ENCODE measurements at regions not wholly inside any gene's neighbourhood (a gene's known extent, or its start where the extent isn't known, plus 50 kb on each side); places are given as distances from the start of the nearest gene placed in this dataset.

DNA sequence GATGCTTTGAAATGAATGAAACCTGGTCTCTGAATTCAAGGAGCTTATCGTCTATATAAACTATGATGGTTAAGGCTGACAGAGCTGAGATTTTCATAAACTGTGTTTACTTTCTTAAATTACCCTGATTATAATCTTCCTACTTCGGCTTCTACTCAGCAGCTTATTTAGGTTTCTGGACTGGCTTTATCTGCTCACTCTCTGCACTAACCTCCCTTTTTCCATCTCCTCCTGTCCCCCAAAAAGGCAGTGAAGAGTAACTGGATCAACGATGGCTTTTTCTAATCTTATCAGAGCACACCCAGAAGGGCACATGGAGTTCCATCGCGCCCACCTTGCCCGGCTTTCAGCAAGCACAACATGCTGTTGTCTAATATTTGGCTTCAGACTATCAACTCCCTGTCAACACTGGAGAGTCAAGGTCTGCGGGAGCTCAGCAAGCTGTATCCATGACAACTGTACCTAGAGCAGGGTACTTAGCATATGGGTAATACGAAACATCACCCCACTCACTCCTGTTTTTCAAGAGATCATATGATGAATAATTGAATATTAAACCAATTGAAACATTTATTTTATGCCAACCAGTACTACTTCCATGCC, 417.3 kb downstream of the GABRB3 start:
- H3K4me1 ChIP-seq (ENCODE audit: insufficient read depth, low read length), result no peaks in the 10 kb centered on the region
- H3K36me3 ChIP-seq (ENCODE audit: insufficient read depth, low read length), result no peaks in the 10 kb centered on the region
- no peak overlapping the region for H3K9ac ChIP-seq (ENCODE audit: low read depth, low read length)
- H3K9me3 ChIP-seq (ENCODE audit: control insufficient read depth, insufficient read depth, low read length), result no peaks in the 10 kb centered on the region

DNA sequence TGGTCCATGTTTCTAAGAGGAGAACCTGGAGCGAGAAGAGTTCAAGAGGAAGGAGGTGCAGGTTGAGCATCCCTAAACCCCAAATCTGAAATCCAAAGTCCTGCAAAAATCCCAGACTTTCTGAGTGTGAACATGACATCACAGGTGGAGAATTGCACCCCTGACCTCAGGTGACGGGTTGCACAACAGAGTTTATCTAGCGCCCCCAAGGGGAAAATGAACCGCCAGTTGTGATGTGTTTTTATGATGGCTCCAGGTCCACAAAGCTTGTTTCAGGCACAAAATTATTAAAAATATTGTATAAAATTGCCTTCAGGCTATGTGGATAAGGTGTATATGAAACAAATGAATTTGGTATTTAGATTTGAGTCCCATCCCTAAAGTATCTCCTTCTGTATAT, 420.0 kb downstream of the GABRB3 start:
- H3K36me3 ChIP-seq (ENCODE audit: insufficient read depth, low read length), result no peaks in the 10 kb centered on the region
- H3K4me1 ChIP-seq (ENCODE audit: insufficient read depth, low read length), result no peaks in the 10 kb centered on the region
- no peak overlapping the region for H3K9ac ChIP-seq (ENCODE audit: low read depth, low read length)
- no peaks in the 10 kb centered on the region for H3K9me3 ChIP-seq (ENCODE audit: control insufficient read depth, insufficient read depth, low read length)

DNA sequence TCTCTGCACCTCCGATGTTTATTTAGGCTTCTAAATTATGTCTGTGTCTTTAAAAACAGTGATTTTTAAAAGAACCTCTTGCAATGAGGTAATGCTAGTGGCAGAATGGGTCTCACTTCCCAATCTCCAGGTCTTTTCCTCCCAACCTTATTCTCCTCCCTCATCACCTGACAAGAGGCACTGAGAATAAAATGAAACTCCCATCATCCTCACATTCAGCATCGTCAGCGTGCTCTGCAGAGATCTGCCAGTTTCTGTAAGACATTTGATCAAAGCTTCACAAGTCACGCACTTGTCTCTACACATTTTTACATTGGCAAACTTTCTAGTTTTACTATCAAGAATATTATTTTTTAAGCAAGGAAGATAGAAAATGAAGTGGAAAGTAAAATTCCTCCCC, 420.5 kb downstream of the GABRB3 start:
- Histone ChIP-seq H3K9me3 (ENCODE audit: control insufficient read depth, insufficient read depth, low read length) (no peaks in the 10 kb centered on the region), H3K36me3 (ENCODE audit: insufficient read depth, low read length) (no peaks in the 10 kb centered on the region), H3K9ac (ENCODE audit: low read depth, low read length) (no peak overlapping the region), H3K4me1 (ENCODE audit: insufficient read depth, low read length) (no peaks in the 10 kb centered on the region)

DNA sequence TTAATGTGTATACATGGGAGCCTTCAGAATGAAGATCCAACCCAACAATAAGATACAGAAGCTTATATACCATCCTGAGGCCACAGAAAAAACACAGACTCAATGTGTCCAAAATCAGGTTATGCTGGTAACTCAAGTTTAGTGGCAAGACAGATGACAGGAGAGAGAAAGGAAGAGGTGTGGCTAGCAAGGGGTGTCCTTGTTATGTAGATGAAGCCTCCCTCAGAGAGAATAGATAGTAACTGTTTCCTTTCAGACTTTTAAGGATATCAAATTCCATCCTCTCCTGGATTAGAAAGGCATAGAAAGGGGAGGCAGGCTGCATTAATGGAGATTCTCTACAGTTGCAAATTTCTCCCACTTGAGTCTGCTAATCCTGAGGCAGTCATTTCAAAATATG, 447.4 kb downstream of the GABRB3 start:
- H3K9ac ChIP-seq (ENCODE audit: low read depth, low read length), result no peak overlapping the region
- H3K9me3 ChIP-seq (ENCODE audit: control insufficient read depth, insufficient read depth, low read length), result peaks cover 13% of the 10 kb centered on the region
- H3K4me1 ChIP-seq (ENCODE audit: insufficient read depth, low read length), result 0 out of 2 replicates have a peak, but pooled peaks cover 3% of the 10 kb centered on the region
- H3K36me3 ChIP-seq (ENCODE audit: insufficient read depth, low read length), result no peaks in the 10 kb centered on the region; the same call in 1 of the 2 replicates

DNA sequence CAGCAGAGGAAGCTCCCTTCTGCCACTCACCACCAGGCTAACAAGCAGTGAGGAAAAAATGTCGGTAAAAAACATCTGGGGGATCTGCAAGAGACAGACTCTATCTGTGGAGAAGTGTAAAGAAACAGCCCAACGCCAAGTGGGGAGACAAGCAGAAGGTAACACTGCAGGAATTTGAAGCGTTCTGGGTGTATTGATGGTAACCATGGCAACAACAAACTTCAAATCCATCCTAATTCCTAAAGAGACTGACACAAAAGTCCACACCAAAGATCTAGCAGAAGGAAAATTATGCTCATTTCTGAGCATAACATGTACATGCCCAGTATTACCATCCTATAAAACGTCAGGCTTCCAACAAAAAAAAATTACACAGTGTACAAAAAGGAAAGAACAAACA, 449.3 kb downstream of the GABRB3 start:
- no peaks in the 10 kb centered on the region; the same call in 1 of the 2 replicates for H3K36me3 ChIP-seq (ENCODE audit: insufficient read depth, low read length)
- no peak overlapping the region for H3K9ac ChIP-seq (ENCODE audit: low read depth, low read length)
- H3K4me1 ChIP-seq (ENCODE audit: insufficient read depth, low read length), result 0 out of 2 replicates have a peak, but pooled peaks cover 3% of the 10 kb centered on the region
- peaks cover 13% of the 10 kb centered on the region for H3K9me3 ChIP-seq (ENCODE audit: control insufficient read depth, insufficient read depth, low read length)

DNA sequence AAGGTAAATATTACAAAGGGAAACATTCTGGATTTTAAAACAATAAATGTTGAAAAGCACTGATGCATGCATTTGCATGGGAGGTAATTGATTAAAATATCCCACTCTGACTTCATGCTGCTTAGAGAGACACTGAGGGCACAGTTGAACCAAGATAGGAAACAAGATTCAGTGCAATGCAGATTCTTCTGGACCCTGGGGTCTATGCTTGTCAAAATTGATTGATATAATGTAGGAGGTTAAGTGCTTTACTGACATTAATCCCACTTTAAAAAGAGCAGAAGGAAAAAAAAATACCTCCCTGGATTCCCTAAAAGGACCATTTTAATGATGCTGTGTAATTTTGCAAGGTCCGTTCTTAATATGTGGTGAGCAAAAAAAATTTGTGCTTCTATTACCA, 454.2 kb downstream of the GABRB3 start:
- Histone ChIP-seq H3K36me3 (ENCODE audit: insufficient read depth, low read length) (no peaks in the 10 kb centered on the region; the same call in 1 of the 2 replicates), H3K9me3 (ENCODE audit: control insufficient read depth, insufficient read depth, low read length) (peaks cover 5% of the 10 kb centered on the region; the same call in 1 of the 2 replicates), H3K4me1 (ENCODE audit: insufficient read depth, low read length) (no peaks in the 10 kb centered on the region), H3K9ac (ENCODE audit: low read depth, low read length) (no peak overlapping the region)

DNA sequence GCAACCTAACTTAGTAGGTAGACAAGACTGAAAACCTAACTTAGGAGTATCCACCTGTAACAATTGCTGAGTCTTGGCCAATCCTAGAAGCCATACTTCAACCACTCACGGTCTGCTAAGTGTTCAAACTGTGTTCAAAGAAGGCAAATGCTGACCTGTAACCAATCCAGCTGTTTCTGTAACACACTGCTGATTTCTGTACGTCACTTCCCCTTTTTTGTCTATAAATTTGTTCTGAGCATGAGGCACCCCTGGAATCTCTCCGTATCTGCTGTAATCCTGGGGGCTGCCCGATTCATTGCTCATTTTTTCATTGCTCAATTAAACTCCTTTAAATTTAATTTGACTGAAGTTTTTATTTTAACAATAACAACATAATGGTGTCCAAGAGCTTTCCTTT, 451.4 kb upstream of the ATP10A start:
- H3K9me3 ChIP-seq (ENCODE audit: control insufficient read depth, insufficient read depth, low read length), result peaks cover 19% of the 10 kb centered on the region
- H3K36me3 ChIP-seq (ENCODE audit: insufficient read depth, low read length), result no peaks in the 10 kb centered on the region

DNA sequence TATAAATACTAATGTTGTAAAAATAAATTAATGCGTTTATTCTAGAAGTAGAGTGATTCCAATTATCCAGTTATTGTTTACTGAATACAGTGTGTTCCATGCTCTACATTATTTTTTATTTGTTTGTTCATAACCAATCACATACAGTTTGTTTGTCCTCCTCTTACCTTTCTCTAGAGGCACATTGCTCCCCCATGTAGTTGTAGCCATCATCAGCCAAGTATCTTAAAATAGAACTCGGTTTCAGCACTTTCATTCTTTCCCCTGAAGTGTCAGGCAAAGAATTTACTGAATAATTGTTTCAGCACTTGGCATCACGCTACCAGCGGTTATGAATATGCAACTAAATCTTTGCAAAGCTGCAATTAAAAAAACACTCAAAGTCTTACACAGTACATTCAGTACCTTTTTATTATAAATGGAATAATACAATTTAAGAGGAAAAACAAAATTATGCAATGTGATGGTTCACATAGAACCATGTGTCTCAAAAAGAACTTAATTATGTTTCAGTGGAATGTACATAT, 448.6 kb upstream of the ATP10A start:
- no peak overlapping the region for H3K9ac ChIP-seq (ENCODE audit: low read depth, low read length)
- H3K9me3 ChIP-seq (ENCODE audit: control insufficient read depth, insufficient read depth, low read length), result peaks cover 19% of the 10 kb centered on the region
- no peaks in the 10 kb centered on the region for H3K36me3 ChIP-seq (ENCODE audit: insufficient read depth, low read length)
- no peaks in the 10 kb centered on the region for H3K4me1 ChIP-seq (ENCODE audit: insufficient read depth, low read length)

More for the DNA sequence above, 451.4 kb upstream of the ATP10A start:
- no peak overlapping the region for H3K9ac ChIP-seq (ENCODE audit: low read depth, low read length)
- H3K4me1 ChIP-seq (ENCODE audit: insufficient read depth, low read length), result no peaks in the 10 kb centered on the region

DNA sequence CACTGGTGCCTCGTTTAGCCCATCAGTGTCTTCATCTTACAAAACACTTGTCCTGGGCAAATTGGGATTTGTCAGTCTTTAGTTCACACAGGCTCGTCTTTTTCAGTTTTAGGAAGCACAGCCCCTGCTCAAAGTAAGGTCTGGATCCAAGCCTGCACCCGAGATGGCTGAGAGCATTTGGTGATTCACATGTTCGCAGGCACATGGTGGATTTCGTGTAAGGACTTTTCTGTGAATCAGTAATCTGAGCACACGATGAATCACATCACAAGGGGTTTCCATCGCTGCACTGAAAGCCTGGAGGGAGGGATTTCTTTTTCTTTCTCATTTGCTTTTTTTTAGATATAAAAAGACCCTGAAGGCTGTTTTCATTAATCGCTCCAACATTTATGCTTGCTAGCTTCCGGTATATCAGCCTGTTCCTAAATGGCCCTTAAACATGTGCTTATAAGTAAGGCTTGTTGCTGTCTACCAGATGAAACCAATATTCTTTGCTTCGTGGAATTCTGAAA, 435.6 kb upstream of the ATP10A start:
- H3K36me3 ChIP-seq (ENCODE audit: insufficient read depth, low read length), result no peaks in the 10 kb centered on the region
- 0 out of 2 replicates have a peak, but pooled peaks cover 14% of the 10 kb centered on the region for H3K4me1 ChIP-seq (ENCODE audit: insufficient read depth, low read length)
- no peaks in the 10 kb centered on the region for H3K9me3 ChIP-seq (ENCODE audit: control insufficient read depth, insufficient read depth, low read length)
- H3K9ac ChIP-seq (ENCODE audit: low read depth, low read length), result no peak overlapping the region

DNA sequence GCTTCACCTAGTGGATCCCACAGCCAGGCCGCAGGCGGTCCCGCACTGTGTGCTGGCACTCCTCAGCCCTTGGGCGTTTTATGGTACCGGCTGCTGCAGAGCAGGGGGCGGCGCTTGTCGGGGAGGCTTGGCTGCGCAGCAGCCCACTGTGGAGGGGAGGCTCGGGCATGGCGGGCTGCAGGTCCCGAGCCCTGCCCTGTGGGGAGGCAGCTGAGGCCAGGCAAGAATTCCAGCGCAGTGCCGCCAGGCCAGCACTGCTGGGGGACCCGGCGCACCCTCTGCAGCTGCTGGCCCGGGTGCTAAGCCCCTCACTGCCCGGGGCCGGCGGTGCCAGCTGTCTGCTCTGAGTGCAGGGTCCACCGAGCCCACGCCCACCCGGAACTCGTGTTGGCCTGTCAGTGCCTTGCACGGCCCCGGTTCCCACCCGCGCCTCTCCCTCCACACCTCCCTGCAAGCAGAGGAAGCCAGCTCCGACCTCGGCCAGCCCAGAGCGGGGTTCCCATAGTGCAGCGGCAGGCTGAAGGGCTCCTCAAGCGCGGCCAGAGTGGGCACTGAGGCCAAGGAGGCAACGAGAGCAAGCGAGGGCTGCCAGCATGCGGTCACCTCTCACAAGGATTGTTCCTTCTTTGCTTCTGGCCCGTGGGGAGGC, 435.0 kb upstream of the ATP10A start:
- H3K9ac ChIP-seq (ENCODE audit: low read depth, low read length), result no peak overlapping the region
- H3K9me3 ChIP-seq (ENCODE audit: control insufficient read depth, insufficient read depth, low read length), result no peaks in the 10 kb centered on the region
- H3K36me3 ChIP-seq (ENCODE audit: insufficient read depth, low read length), result no peaks in the 10 kb centered on the region
- 0 out of 2 replicates have a peak, but pooled peaks cover 14% of the 10 kb centered on the region for H3K4me1 ChIP-seq (ENCODE audit: insufficient read depth, low read length)

DNA sequence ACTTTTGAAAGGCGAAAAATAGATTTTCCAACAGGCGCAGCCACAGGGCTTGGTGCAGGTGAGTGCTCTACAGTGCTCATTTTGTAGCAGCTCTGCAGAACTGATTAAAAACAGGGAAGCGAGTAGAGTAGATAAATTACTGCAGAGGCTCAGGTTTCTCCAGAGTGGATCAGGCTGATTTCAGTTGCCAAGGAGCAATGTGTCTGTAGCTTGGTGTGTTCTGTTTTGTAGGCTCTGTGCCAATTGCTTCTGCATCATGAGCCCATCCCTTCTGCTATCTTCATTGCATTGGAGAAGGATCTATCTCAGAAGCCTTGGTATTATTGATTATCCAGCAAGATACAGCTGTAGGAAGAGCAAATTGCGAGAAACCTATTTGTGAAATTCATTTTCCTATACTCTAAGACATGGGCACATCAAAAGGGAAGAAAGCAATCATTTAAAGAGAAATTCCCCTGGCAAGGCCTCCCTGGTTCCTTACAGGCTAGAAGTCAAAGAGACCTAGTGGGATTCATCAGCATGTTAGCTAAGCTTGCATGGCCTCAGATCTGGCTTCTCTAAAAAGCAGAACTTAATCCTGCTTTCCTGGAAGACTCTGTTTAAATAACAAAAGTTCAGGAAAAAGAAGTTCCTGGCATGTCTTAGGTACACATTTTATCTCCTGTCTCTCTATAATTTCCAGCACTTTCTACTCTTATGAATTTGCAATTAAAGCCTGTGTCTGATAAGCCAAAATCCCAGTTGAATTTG, 432.4 kb upstream of the ATP10A start:
- no peaks in the 10 kb centered on the region for H3K9me3 ChIP-seq (ENCODE audit: control insufficient read depth, insufficient read depth, low read length)
- H3K9ac ChIP-seq (ENCODE audit: low read depth, low read length), result no peak overlapping the region
- H3K4me1 ChIP-seq (ENCODE audit: insufficient read depth, low read length), result 0 out of 2 replicates have a peak, but pooled peaks cover 14% of the 10 kb centered on the region
- H3K36me3 ChIP-seq (ENCODE audit: insufficient read depth, low read length), result no peaks in the 10 kb centered on the region

DNA sequence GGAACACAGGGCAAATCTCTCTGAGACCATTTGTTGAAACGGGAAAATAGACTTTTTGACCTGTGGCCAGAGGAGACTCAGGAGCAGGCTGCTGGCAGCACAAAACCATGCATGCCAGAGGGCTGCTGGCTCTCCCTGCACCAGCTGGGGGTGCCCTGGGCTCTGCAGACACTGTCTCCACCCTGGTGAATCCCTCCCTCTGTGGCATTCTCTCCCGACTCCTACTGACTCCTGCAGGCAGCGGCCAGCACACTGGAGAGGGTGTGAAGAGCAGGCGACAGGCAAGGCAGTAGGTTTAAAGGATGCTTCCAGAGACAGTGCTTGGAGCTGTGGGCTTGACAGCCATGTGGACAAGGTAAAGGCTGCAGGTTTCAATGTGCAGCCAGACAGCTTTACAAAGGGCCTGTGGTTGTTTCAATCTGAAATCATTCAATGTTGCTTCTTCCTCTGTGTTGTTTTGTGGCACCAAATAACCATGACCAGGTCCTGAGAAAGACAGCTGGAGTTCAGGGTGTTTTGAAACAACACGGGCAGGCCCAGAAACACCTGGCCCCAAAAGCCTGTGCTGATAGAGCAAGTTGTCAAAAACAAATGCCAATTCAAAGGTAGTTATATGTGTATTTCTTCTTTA, 431.0 kb upstream of the ATP10A start:
- peaks cover 4% of the 10 kb centered on the region for H3K9me3 ChIP-seq (ENCODE audit: control insufficient read depth, insufficient read depth, low read length)
- H3K9ac ChIP-seq (ENCODE audit: low read depth, low read length), result no peak overlapping the region
- 0 out of 2 replicates have a peak, but pooled peaks cover 14% of the 10 kb centered on the region for H3K4me1 ChIP-seq (ENCODE audit: insufficient read depth, low read length)
- H3K36me3 ChIP-seq (ENCODE audit: insufficient read depth, low read length), result no peaks in the 10 kb centered on the region

DNA sequence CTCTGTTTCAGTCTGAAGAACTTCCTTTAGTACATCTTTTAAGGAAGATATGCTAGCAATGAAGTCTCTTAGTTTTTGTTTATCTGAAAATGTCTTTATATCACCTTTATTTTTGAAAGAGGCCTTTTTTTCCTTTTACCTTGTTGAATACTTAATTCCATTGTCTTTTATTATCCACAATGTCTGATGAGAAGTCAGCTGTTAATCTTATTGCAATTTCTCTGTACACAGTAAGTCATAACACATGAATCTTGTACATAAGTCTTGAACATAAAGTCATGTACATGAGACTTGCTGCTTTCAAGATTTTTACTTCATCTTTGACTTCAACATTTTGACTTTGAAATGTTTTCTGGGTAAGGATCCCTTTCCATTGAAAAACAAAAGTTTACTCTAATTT, 424.3 kb upstream of the ATP10A start:
- peaks cover 4% of the 10 kb centered on the region for H3K9me3 ChIP-seq (ENCODE audit: control insufficient read depth, insufficient read depth, low read length)
- H3K36me3 ChIP-seq (ENCODE audit: insufficient read depth, low read length), result no peaks in the 10 kb centered on the region
- H3K4me1 ChIP-seq (ENCODE audit: insufficient read depth, low read length), result no peaks in the 10 kb centered on the region
- no peak overlapping the region for H3K9ac ChIP-seq (ENCODE audit: low read depth, low read length)

DNA sequence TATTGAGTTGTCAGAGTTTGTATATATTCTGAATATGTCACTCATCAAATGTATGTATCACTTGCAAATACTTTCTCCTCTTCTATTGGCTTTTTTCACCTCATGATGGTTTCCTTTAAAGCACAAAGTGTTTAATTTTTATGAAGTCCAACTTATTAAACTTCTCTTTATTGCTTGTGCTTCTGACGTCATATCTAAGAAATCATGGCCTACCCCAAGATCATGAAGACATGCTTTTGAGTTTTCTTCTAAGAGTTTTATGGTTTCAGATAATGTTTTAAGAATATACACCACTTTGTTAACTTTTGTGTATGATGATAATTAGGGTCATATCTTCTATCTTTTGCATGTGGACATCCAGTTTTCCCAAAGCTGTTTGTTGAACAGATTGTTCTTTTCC, 417.2 kb upstream of the ATP10A start:
- Histone ChIP-seq H3K36me3 (ENCODE audit: insufficient read depth, low read length) (no peaks in the 10 kb centered on the region), H3K9me3 (ENCODE audit: control insufficient read depth, insufficient read depth, low read length) (no peaks in the 10 kb centered on the region), H3K9ac (ENCODE audit: low read depth, low read length) (no peak overlapping the region), H3K4me1 (ENCODE audit: insufficient read depth, low read length) (no peaks in the 10 kb centered on the region)

Measured in ES-I3 (cell line).